Inferior parietal cortex (tissue), 1 donor: ENCODE measurements at regions not wholly inside any gene's neighbourhood (a gene's known extent, or its start where the extent isn't known, plus 50 kb on each side); places are given as distances from the start of the nearest gene placed in this dataset.

Source experiments
- DNase-seq: peaks from one replicate; pipeline ENCODE4 v3.0.0-alpha.2; 2016; ENCODE audit errors: extremely low spot score

DNA sequence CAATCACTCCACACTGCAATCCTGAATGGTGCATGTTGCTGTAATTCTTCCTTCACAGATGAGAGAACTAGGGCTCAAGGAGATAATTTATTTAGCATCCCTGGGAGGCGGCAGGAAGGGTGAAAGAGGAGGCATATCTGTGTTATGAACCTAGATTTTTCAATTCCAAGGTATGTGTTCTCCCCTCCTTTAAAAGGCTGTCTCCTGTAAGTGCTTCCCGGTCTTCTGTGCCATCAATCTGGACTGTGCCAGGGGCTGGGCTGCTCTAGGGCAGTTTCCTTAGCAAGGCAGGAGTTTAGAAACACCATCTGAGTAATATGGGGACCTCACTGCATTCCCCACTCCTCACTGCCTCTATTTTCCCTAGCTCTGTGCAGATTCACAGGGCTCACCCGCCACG lies 185.0 kb downstream of the RFC3 start:
- DNase-seq, result no peak

DNA sequence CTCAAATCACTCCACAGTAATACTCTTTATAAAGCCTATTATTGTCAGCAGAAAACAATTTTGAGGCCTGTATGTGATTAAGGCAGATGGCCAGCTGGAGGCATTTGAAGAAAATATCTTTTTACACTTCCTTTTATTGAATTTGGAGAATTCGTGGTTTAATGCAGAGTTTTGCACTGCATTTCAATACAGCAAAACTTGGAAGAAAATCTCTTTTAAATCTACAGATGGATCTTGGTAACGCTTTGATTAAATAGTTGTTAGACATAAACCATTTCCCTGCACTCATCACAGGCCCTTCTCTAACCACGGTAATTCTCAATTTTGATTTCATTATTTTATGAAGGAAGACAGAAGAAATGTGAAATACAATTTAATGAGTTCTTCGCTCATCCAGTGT lies 185.7 kb downstream of the RFC3 start:
- DNase-seq, result no peak

DNA sequence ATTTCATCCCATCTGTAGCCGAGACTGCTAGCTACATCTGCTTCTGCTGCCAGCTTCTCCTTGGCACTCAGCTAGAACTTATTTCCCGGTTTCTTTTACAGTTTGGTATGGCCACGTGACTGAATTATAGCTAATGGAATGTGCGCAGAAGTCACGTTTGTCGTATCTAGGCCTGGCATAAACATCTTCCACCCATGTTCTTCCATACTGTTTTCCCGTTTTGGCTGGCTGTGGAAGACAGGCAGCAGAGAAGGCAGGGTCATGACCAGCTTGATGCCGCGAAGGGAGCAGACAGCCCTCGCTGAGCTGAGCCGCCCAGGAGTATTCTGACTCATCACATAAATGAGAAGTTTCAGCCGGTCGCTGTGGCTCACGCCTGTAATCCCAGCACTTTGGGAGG lies 186.7 kb downstream of the RFC3 start:
- no peak for DNase-seq

DNA sequence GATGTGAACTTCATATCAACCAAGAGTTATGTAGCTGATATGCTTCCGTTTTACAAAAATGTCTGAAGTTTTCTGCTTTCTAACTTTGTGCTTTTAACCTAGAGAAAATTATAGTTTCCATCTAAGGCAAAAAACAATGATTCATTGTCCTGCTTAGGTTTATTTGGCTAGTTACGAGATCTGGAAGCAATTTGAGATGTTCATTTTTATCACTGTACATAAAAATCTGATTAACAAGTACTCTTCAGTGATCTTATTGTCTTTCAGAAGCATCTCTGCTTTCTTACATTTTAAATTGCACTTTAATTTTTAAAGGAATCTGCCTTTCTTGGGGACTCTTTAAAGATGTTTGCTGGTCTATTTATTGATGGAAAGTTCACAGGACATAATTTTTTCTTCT lies 188.1 kb downstream of the RFC3 start:
- DNase-seq, result no peak

DNA sequence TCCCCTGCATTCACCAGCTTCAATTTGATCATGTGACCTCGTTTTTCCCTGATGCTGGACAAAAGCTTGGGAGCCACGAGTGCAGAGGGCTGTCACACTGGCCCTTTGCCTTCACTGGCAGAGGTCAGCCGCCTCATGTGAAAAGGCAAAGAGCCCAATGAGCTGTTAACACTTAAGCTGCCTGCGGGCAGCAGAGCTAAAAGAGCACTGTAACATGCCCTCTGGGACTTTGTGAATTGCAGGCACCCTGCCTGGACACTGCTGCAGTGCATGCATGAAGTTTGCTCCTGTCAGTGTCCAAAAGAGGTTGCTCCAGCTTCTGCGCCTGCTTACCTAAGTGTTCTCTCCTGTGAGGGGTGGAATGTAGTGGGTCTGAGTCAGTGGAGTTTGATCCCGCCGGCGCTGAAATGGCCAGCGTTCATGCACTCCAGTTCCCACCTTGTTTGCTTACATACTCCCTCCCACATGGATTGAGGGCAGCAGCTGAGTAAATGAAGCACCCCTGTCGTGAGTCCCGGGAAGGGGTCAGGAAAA lies 193.7 kb downstream of the RFC3 start:
- no peak for DNase-seq

DNA sequence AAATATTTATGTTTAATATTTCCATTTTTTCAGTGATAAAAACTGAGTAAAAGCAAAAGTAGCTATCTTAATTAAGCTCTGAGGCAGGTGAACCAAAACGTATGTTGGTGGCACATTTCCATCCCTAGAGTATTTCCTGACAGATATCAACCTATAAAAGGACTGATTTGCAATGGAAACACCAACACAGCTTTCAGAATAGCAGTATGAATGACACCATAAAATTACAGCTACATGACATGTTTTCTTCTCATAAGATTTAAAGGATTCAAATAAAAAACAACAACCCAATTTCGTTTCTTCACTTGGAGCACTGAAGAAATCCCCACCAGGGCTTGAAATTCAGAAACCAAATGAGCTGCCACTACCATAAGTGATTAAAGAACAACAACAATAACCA lies 194.4 kb downstream of the RFC3 start:
- no peak for DNase-seq

DNA sequence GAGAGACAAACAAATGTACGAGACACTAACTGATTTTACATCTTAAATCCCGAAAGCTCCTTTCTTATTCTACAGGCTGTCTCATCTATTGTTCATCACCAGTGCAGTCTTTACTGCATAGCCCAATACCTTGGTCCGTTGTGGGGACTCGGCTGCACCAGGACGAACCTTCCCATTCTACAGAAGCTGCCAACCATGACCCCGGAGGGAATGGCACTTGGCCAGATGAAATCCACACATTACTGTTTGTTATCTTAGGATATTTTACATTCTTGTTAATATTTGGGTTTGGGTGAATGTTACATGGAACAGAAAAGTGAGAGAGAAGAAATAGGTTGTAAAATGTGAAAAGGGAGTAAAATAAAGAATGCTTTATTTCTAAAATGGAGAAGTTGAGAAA lies 195.1 kb downstream of the RFC3 start:
- DNase-seq, result no peak

DNA sequence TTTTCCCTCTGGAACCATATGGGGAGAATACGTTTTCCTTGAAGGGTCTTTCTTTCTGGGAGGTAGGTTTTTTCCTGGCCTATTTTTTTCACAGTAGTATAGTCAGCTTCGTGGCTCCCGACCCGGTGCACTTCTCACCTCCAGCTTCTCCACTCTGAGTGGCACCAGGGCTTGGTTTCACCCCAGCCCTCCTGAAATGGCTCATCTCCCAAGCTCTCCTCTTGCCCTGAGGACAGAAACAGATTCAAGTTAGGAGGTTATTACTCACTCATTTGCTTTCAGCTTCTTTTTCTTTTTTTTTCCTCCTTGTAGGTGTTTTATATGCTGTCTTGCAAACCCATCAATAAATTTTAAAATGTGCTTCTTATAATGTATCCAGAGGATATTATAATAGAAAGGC lies 199.3 kb downstream of the RFC3 start:
- DNase-seq, result no peak

DNA sequence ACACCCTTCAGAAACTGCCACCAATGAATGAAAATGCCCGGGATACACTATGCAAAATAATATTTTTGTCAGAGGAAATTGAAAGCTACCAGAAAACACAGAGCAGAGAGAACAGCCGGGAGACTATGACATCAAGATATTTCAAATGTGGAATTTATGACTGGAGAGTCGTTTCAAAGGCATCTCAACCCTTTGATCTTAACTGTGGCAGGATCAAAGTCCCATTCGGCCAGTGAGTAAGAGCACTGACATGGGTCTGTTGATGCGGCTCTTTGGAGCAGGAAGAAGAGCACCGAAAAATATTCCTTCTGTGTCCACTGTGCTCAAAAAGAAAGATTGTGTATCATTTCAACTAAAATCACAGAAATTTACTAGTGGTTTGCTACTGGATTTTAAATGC lies 201.9 kb downstream of the RFC3 start:
- no peak for DNase-seq

DNA sequence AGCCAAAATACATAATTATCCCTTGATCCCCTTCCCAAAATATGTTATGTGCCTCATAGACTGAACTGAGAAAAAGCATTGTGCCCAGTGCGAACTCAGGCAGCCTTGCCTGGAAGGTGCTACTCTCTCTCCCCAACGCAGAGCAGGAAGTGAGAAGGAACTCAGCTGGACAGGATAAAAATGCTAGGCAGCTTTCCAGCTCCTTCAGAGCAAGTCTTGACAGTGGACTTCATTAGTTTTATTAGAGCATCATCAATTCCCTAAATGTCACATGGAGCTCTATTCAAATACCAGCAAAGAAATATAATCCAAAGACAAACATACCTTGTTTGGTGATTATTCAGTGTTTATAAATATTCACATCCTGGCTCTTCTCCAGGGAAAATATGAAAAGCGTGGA lies 202.4 kb downstream of the RFC3 start:
- DNase-seq, result no peak

DNA sequence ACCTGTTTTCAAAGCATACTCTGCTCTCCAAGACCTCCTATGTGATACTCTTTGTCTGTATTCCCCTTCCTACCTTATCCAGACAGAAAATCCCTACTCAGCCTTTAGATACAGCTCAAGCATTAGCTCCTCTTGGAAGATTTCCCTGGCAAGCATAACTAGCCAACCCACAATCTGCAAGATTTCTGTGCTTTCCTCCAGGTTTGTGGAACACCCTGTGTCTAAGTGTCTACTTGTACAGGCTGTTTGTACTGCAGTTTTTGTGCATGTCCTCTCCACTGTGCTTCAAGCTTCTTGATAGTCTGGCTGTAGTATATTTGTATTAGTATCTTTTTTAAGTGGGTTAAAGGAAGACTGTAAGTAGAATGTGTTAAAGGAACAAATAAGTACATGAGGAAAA lies 203.7 kb downstream of the RFC3 start:
- no peak for DNase-seq

DNA sequence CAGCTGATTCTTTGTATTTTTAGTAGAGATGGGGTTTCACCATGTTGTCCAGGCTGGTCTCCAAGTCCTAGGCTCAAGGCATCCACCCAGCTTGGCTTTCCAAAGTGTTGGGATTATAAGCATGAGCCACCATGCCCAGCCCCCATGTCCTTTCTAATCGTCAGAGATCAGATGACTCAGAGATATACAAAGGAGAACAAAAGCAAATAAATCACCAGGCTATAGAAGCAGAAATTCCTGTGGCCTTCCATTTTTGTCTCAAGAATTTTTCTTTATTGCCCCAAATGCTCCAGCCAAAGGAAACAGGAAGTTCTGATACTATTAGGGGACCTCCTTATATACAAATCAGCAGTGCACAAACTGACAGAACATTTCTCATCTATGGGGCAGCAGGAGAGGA lies 207.8 kb downstream of the RFC3 start:
- DNase-seq, result no peak

DNA sequence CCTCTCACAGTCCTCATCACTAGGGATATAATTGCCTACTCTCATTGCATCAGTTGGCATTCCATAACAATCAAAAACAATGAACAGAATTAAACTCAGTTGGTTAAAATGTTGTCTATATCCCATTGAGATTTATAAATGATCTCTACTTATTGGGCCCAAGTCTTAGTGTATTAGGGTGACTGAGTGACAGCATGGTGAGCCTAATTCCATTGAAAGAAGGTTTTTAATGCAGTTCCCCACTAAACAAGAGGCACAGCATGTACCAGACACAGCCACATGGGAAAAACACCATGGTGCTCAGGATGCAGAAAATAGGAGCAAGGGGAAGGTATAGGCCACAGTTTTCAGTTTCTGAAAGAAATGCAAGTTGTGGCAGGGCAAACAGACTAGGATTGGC lies 208.4 kb downstream of the RFC3 start:
- DNase-seq, result no peak

DNA sequence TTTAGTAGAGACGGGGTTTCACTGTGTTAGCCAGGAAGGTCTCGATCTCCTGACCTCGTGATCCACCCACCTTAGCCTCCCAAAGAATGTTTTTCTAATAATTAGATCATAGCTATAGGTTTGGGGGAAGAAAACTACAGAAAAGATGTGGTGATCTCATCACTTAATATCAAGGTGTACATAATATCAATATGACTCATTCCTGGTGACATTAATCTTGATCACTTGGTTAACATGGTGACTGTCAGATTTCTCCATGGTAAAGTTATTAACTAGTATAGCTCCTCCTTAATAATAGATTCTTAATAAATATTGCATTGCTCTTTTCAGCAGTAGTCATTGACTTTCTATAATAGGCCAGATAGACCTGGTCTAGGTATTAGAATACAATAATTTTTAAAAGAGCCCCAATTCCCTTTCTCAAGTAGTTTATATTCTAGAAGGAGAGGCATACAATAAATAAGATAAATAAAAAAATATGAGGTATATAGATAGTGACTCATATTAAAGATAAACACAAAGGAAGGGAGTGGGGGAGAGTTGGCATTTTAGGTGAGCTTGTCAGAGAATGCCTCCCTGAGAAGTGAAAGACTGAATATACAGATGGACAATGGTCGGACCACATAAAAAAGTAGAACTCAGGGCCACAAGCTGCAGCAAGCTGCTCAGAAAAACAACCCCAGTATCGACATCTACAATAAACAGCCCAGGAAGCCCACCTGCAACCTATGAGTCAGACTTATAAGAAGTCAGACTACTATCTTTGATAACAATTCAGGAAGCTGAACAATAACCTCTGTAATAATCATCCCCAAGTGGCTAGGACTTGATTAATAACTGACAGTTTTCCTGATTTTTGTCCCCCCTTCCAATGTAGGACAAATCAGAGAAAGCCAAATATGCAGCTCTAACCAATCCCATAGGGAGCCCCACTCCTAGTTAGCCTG lies 210.8 kb downstream of the RFC3 start:
- DNase-seq, result no peak

DNA sequence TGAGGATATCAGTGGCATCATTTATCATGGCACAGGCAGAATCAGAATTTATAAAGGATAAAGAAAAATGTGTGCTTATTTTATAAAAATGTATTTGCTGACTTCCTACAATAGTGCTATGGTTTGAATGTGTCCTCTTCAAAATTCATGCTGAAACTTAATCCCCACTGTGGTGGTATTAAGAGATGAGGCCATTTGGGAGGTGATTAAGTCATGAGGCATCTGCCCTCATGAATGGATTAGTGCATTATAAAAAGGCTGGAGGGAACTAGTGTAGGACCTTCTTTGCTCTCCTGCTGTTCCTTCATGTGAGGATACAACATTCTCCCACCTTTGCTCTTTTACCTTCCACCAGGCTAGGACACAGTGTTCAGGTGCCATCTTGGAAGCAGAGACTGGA lies 212.8 kb downstream of the RFC3 start:
- no peak for DNase-seq

DNA sequence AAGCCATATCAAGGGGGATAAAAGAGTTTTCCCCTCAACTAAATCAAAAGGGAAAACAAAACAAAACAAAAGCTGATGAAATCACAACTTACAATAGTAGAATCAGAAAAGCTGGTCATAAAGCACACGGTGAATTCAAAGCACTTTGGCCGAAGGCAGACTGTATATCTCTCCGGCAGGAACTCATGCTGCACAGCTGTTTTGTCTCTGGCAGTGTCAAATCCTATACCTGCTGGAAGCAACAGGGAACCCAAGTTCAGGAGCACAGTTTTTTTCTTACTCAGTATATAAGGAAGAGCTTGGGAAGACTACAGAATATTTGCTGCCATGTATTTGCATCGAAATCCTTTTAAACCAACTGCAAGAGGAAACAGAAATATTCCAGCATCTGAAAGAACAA lies 213.7 kb downstream of the RFC3 start:
- no peak for DNase-seq

DNA sequence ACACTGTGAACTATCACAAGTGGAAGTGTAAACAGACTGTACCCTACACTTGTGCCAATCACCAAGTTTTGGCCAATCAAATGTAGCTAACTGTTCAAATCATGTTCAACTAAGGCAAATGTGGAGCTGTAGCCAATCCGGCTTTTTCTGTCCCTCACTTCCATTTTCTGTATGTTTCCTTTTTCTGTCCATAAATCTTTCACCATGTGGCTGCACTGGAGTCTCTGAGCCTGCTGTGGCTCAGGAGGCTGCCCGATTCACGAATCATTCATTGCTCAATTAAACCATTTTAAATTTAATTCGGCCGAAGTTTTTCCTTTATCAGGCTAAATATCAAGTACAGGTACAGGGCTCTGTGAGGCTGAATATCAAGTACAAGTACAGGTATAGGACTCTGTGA lies 216.5 kb downstream of the RFC3 start:
- no peak for DNase-seq

DNA sequence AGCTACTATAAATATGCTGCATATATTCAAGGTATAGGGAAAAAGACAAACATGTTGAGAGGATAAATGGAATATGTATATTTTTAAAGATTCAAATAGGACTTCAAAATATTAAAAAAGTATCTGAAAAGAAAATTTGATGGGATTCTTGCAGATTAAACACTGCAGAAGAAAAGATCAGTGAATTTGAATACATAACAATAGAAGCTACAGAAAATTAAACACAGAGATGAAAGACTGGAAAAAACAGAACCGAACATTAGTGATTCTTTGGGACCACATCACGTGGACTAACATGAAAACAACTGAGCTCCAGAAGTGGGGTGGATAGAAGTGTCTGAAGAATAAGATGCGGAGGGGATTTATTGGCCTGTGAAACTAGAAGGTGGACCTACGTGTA lies 217.2 kb downstream of the RFC3 start:
- DNase-seq, result no peak

DNA sequence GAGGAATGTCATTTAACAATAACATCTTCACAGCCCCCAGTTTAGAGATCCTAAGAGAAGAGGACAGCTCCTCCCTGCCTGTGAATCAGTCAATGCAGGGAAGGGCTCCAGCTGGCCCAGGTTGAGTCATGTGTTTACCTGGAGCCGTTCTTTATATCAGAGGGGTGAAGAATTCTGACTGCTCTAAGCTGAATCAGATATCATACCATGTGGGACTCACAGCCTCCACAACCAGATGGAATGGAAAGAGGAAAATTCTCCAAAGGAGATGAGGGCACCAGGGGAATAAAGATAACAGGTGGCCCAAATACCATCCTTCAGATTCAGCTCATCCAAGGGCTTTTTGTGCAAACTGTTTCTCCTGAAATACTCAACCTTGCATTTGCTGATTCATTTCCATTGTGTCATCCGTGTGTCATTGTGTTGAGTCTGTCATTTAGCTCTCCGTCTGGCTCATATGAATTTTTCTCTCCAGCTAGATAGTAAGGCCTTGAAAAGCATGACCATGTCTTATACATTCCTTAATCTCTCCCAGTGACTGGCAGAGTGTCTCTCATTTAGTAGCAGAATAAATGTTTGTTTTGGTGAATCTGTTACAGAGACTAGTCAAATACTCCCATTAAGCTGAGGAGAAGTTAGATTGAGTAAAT lies 217.9 kb downstream of the RFC3 start:
- DNase-seq, result no peak

DNA sequence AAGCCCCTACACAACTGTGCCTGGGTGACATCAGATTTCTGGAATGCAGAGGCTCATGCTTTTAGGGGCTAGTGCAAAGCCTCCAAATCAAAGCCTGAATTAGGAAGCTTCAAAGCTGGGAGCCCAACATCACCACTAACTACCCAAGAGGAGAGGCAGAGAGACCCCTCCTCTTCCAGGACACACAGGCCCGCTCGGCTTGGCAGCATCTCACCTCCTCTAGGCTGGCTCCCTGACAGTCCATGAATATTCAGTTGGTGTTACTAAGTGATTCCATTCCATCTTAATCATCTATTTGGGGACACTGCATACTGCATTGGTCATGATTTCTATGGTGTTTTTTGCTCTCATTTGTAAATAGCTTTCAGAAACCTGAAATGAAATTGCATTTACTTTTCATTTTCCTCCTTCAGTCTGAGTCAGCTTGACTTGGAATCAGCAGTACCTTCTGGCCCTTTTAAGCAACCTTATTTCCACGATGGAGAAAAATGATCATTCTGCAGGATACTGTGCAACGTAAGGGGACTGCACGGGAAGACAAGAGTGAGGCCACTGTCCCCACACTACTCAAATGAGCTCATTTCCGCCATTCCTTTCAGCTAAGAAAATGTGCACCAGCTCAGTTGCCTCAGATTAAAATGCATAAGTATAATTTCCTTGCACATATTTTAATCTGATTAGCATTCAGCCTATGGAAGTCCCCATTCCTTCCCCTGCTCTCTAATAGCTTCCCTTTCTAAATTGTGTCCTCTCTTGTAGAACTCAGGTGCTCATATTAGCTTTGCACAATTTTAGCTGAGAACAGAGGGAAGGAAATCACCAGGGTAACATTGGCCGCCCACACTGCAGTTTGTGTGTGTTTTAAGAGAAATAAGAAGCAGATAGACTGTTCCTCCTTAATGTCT lies 219.9 kb downstream of the RFC3 start:
- no peak for DNase-seq

DNA sequence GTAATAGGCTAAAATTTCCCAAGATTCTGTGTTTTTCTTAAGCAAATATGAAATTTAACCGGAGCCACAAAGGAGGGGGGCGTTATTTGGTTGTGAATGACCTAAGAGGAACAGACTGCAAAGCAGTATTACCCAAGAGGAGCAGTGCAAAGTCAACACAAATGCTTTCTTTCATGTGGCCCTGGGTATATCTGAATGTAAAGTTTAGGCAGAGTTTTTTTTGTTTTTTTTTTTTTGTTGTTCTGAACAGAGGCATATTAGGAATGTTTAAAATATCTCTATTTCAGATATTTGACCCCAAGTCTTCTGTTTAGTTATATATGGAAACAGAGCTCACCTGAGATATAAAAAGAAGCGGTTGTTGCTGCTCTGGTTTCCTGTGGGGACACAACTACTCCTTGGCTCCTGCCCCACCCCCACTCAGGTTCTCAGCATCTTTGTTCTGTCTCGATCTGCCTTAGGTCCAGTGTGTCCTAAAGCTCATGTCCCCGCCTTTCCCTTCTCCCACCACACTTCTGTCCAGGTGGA lies 220.7 kb downstream of the RFC3 start:
- no peak for DNase-seq

DNA sequence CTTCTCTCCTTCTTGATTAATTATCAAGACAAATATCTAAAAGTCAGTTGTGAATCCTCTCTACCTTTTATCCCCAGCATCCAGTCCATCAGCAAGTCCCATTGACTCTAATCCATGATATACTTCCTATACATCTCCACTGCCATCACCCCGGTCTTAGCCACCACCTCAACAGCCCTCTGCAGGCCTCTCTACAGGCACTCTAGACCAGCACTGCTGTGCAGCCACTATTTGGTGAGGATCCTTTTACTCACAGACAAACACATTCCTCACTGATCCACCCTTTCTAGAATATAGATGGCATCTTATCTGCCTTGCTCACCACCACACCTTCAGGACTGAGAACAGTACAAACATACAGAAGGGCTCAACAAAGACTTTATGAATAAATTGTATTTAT lies 221.7 kb downstream of the RFC3 start:
- DNase-seq, result no peak
